Cardiac muscle cell (in vitro differentiated cells and primary cell): ENCODE measurements at regions not wholly inside any gene's neighbourhood (a gene's known extent, or its start where the extent isn't known, plus 50 kb on each side); places are given as distances from the start of the nearest gene placed in this dataset.
"Not testable (repeated sequence)": the region's sequence is repeated elsewhere in the genome, so short reads cannot be mapped to it uniquely, and the experiment has no call there.

Experiments
- DNase-seq, 2 donors: peaks; one replicate each; pipeline versions ENCODE4 v3.0.0 to v3.0.0-alpha.2; 2010 to 2017; ENCODE audit warnings: low read depth in 1 of 2, low spot score in 1 of 2
- H3K27ac ChIP-seq: fragments of 200-600 bp; sonication (generic); 2 replicates; pipeline ENCODE4 v1.5.1; 2016
- H3K27me3 ChIP-seq: fragments of 200-600 bp; sonication (generic); 2 replicates; pipeline ENCODE4 v1.6.0; 2016; ENCODE audit warnings: control low read depth
- H3K36me3 ChIP-seq: fragments of 200-600 bp; sonication (generic); 2 replicates; pipeline ENCODE4 v1.5.1; 2016; ENCODE audit warnings: control low read depth
- H3K4me1 ChIP-seq: fragments of 200-600 bp; sonication (generic); 2 replicates; pipeline ENCODE4 v1.8.1; 2017; ENCODE audit warnings: low read depth, mild to moderate bottlenecking, mixed run types
- H3K4me3 ChIP-seq: fragments of 200-600 bp; sonication (generic); 2 replicates; pipeline ENCODE4 v1.5.1; 2016; ENCODE audit warnings: mild to moderate bottlenecking
- H3K9me3 ChIP-seq: fragments of 200-600 bp; sonication (generic); 2 replicates; pipeline ENCODE4 v1.5.1; 2017; ENCODE audit warnings: low read depth, mild to moderate bottlenecking, control low read depth
- TF ChIP-seq, protein P1 (sequence below): IDR thresholded peaks from 2 replicates; pipeline ENCODE4 v1.5.1; 2012; ENCODE audit warnings: low read depth, mild to moderate bottlenecking, low read length

DNA sequence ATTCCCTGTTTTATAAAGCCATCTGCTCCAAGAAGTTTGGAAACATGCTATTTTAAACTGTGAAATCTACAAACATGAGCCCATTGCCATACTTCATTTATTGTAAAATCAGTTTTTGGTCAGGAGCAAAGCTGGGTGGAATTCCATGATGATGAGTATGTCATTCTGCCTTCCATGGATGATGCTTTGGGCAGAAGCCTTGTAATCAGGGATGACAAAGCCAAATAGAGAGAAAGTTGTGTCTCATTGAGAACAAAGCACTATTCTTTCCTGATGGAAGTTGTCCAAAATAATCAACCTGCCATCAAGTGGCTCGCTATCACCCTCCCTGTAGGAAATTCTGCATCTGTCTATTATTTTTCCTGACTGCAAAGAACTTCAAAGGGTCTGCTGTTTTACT is 313.0 kb upstream of the DEFB112 start:
- H3K27me3 ChIP-seq, result no peaks in the 10 kb centered on the region
- TF ChIP-seq, protein P1, sequence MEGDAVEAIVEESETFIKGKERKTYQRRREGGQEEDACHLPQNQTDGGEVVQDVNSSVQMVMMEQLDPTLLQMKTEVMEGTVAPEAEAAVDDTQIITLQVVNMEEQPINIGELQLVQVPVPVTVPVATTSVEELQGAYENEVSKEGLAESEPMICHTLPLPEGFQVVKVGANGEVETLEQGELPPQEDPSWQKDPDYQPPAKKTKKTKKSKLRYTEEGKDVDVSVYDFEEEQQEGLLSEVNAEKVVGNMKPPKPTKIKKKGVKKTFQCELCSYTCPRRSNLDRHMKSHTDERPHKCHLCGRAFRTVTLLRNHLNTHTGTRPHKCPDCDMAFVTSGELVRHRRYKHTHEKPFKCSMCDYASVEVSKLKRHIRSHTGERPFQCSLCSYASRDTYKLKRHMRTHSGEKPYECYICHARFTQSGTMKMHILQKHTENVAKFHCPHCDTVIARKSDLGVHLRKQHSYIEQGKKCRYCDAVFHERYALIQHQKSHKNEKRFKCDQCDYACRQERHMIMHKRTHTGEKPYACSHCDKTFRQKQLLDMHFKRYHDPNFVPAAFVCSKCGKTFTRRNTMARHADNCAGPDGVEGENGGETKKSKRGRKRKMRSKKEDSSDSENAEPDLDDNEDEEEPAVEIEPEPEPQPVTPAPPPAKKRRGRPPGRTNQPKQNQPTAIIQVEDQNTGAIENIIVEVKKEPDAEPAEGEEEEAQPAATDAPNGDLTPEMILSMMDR, result no peak
- no peaks in the 10 kb centered on the region for H3K36me3 ChIP-seq
- no peaks in the 10 kb centered on the region for H3K9me3 ChIP-seq
- no peak overlapping the region for H3K27ac ChIP-seq
- no peaks in the 10 kb centered on the region for H3K4me1 ChIP-seq
- no peak overlapping the region for H3K4me3 ChIP-seq
- no peak for DNase-seq

DNA sequence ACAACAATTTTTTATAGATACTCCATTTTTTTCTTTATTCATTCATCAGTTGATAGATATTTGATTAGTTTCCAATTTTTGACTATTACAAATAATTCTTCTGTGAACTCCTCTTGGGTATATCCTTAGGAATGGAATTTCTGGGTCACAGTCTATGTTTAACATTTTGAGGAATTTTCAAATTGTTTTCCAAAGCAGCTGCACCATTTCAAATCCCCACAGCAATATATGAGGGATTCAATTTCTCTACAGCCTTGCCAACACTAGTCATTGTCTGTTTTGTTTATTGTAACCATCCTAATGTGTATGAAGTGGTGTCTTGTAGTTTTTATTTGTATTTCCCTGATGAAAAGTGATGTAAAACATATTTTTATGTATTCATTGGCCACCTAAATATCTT is 320.3 kb upstream of the DEFB112 start:
- Histone ChIP-seq H3K27me3 (no peaks in the 10 kb centered on the region), H3K4me3 (no peak overlapping the region), H3K9me3 (no peaks in the 10 kb centered on the region), H3K27ac (no peak overlapping the region), H3K36me3 (no peaks in the 10 kb centered on the region), H3K4me1 (no peaks in the 10 kb centered on the region)
- DNase-seq, result no peak
- TF ChIP-seq, protein P1, result no peak

DNA sequence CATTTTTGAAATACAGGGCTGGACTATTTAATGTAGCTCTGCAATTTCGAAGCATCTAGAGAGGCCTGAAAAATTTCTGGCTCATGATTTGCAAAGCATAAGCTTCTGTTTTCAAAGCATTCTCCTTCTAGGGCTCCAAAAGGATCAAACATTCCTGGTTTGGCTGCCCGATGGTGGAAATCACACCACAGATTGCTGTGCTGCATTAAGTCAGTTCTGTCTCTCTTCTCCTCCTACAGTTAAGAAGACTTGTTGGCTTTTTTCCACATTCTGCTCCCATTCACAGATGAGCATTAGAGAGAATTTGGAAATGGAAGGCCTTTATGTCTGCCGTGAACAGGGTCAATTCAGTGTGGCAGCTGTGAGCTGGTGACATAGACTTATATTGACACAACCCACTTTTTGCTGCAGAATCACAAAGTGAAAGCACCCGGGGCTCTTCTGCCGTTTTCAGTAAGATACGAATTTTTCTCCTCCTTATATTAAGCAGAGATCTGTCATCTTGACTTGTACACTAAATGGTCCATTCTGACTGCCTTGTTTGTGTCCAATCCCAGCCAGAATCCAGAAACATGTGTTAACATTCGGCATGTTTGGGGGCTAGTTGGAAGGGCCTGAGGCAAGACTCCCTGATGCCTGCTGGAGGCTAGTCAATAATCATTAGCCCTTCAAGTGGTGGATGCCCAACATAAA is 330.8 kb upstream of the DEFB112 start:
- Histone ChIP-seq H3K9me3 (no peaks in the 10 kb centered on the region), H3K4me1 (no peaks in the 10 kb centered on the region), H3K27ac (no peak overlapping the region), H3K27me3 (no peaks in the 10 kb centered on the region), H3K36me3 (no peaks in the 10 kb centered on the region), H3K4me3 (no peak overlapping the region)
- TF ChIP-seq, protein P1, result no peak
- no peak for DNase-seq

DNA sequence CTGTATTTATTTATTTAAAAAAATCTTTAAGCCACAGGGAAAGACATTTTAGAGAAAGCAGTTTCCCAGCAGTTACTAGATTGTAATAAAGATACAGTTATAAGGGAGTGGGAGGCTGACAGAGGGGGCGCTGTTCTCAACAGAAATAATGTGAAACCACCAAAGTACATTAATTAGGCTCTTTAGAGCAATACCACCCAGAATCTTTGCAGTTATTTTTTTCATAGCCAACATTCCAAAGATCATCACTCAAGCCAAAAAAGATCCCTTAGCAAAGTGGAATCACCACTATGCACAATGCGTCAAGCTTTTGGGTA is 331.3 kb upstream of the DEFB112 start:
- Histone ChIP-seq H3K36me3 (no peaks in the 10 kb centered on the region), H3K4me3 (no peak overlapping the region), H3K4me1 (no peaks in the 10 kb centered on the region), H3K9me3 (no peaks in the 10 kb centered on the region), H3K27ac (no peak overlapping the region), H3K27me3 (no peaks in the 10 kb centered on the region)
- DNase-seq, result no peak
- TF ChIP-seq, protein P1, result no peak

DNA sequence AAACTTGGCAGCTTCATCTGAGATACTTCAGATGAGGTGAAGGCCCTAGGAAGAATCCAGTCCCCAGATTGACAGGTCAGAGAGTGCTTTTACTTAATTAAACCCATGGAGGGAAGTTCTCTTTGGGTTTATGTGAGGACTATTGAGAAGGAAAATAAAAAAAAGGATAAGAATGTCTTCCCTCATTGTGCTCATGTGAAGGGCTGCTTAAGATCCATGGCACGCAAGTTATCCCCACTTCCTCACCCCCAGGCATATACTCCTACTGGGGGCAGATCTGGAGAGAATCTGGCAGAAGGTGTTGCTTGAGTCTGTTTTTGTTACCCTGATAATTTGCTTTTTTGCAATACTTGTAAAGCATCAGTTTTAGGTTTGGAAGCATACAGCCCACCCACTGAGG is 322.9 kb upstream of the TFAP2D start:
- no peak overlapping the region for H3K27ac ChIP-seq
- H3K4me1 ChIP-seq, result no peaks in the 10 kb centered on the region
- no peaks in the 10 kb centered on the region for H3K36me3 ChIP-seq
- H3K27me3 ChIP-seq, result no peaks in the 10 kb centered on the region
- no peaks in the 10 kb centered on the region for H3K9me3 ChIP-seq
- TF ChIP-seq, protein P1, result no peak
- no peak overlapping the region for H3K4me3 ChIP-seq
- DNase-seq, result no peak

DNA sequence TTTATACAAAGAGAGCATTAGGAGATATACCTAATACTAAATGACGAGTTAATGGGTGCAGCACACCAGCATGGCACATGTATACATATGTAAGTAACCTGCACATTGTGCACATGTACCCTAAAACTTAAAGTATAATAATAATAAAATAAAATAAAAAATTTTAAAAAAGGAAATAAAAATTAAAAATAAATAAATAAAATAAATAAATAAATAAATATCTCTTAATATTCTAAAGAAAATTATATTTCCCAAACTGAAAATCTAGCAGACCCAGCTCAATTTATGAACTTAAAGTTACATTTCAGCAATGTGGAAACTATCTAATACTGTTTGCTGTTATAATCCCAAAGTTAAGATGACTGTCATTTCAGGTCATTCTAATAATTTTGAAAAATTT is 319.2 kb upstream of the TFAP2D start:
- not testable (repeated sequence) for H3K4me3 ChIP-seq, H3K27ac ChIP-seq, H3K36me3 ChIP-seq, DNase-seq, H3K27me3 ChIP-seq, H3K4me1 ChIP-seq, H3K9me3 ChIP-seq
